ENCODE measurements at regions not wholly inside any gene's neighbourhood (a gene's known extent, or its start where the extent isn't known, plus 50 kb on each side); places are given as distances from the start of the nearest gene placed in this dataset.
A peak's percentile ranks its signal among the peaks of the same experiment; 100 is the strongest.

DNA sequence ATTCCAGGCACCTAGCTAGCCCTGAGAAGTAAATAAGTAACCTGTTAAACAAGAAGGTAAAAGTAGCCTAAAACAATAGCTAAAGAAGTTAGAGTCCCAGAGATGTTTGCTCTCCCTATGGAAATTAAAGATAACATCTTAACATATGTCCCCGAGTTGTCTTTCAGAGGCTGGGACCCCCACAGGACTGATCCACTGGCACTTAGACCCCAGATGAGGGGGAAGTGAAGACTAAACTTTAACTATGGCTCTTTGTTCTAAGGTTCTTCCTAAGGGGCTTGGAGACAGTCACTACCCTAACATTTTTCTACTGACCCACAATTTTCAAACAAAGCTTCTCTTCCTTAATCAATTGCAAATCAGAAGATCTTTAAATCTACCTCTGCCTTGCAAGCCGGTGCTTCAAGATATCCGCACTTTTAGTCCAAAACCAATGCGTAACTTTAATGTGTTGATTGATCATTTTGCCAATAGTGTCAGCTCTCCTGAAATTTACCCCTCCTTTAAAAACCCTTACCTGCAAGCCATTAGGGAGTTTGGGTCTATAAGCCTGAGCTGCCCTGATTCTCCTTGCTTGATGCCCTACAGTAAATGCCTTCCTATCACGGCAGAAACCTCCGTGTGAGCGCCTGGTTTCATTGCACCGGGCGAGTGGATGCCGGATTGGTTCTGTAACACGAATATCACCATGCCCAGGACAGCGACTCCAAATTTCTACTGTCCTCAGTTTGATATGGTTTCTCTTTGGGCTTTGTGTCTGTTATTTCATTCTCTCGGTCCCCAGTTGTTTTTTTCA, 404.4 kb downstream of the SIPA1L2 start:
- Histone ChIP-seq H3K9me3 (ENCODE audit: low read length) (no peaks in the 10 kb centered on the region), H3K4me1 (ENCODE audit: insufficient read depth, low read length) (peaks cover 21% of the 10 kb centered on the region), H3K4me3 (ENCODE audit: low read length) (no peak overlapping the region), H3K36me3 (ENCODE audit: insufficient read depth, low read length) (no peaks in the 10 kb centered on the region), H3K27me3 (ENCODE audit: insufficient read depth, low read length, poor library complexity, severe bottlenecking) (no peaks in the 10 kb centered on the region), H3K27ac (ENCODE audit: low read depth, low read length) (no peak overlapping the region)
- no peaks in the 10 kb centered on the region for H3K9me3 Mint-ChIP-seq
- no peak for DNase-seq
- peak overlapping the region in 7 of 8 donors; percentile 18 to 84 (median 72) for H3K27ac Mint-ChIP-seq
- ChIA-PET CTCF (no interaction called here), POLR2A (interaction anchor here (0.6 kb wide), 1 partner anchor 173 kb away, joined by 3 read pairs; no protein-coding TSS in a partner anchor)
- peaks cover 24 to 46% (median 43%) of the 10 kb centered on the region in 3 donors for H3K4me1 Mint-ChIP-seq
- H3K27me3 Mint-ChIP-seq = peaks cover 0 to 1% of the 10 kb centered on the region in 2 donors
- H3K4me3 Mint-ChIP-seq = peak overlapping the region in 5 of 7 donors; percentile 12 to 70 (median 56)
- no peaks in the 10 kb centered on the region for H3K36me3 Mint-ChIP-seq

DNA sequence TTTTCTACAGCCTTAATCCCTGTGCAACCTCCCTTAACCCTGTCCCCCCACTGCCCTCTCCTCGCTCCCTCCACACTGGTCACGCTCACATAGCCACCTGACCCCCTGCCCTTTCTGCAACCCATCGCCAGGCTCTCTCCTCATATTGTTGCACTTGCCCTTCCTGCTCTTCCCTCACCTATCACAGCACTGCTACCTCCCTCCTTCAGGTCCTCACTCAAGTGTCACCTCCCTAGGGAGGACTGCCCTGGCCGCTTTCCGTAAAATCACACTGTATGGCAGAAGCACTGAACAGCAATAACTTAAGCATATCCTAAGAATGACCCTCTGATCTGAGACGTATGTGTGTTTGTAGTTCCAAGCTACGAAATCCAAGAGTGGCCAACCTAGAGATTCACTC, 406.0 kb downstream of the SIPA1L2 start:
- H3K36me3 Mint-ChIP-seq = no peaks in the 10 kb centered on the region
- Histone ChIP-seq H3K9me3 (ENCODE audit: low read length) (no peaks in the 10 kb centered on the region), H3K36me3 (ENCODE audit: insufficient read depth, low read length) (no peaks in the 10 kb centered on the region), H3K4me3 (ENCODE audit: low read length) (no peak overlapping the region), H3K27me3 (ENCODE audit: insufficient read depth, low read length, poor library complexity, severe bottlenecking) (no peaks in the 10 kb centered on the region), H3K27ac (ENCODE audit: low read depth, low read length) (no peak overlapping the region), H3K4me1 (ENCODE audit: insufficient read depth, low read length) (peaks cover 21% of the 10 kb centered on the region)
- no peaks in the 10 kb centered on the region for H3K9me3 Mint-ChIP-seq
- H3K4me3 Mint-ChIP-seq = no peak overlapping the region
- no peak for DNase-seq
- H3K27ac Mint-ChIP-seq = peak overlapping the region in 3 of 8 donors; percentile 0 to 76 (median 38)
- ChIA-PET POLR2A (no interaction called here), CTCF (no interaction called here)
- H3K4me1 Mint-ChIP-seq = peaks cover 24 to 46% (median 43%) of the 10 kb centered on the region in 3 donors
- peaks cover 0 to 1% of the 10 kb centered on the region in 2 donors for H3K27me3 Mint-ChIP-seq

DNA sequence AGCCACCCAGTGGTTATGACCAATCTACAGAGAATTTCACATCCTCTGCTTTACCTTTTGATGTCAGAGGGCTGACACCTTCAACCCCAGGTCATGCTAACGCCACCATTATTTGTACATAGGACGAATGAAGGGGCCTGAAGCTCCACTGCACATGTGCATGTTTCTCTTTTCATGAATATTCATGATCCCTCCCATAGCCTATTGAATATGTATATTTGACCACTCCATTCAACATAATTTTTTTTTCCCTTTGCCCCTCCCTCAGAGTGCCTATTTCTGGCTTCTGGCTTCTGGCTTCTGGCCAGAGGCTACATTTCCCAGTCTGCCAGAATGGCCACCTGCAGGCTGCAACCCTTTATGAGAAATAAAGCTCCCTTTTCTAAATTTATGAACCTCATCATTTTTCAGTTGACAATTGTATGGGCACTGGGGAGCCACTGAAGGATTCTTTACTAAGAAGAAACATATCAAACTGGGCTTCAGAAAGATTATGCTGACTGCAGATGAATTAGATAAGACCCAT, 406.7 kb downstream of the SIPA1L2 start:
- H3K36me3 ChIP-seq (ENCODE audit: insufficient read depth, low read length) = no peaks in the 10 kb centered on the region
- no peak for DNase-seq
- no peaks in the 10 kb centered on the region for H3K27me3 ChIP-seq (ENCODE audit: insufficient read depth, low read length, poor library complexity, severe bottlenecking)
- ChIA-PET POLR2A (no interaction called here), CTCF (no interaction called here)
- H3K4me3 ChIP-seq (ENCODE audit: low read length) = no peak overlapping the region
- H3K27ac ChIP-seq (ENCODE audit: low read depth, low read length) = no peak overlapping the region
- H3K9me3 ChIP-seq (ENCODE audit: low read length) = no peaks in the 10 kb centered on the region
- Mint-ChIP-seq H3K4me3 (no peak overlapping the region), H3K36me3 (no peaks in the 10 kb centered on the region), H3K27ac (peak overlapping the region in 4 of 8 donors; percentile 14 to 77 (median 62)), H3K27me3 (peaks cover 0 to 1% of the 10 kb centered on the region in 2 donors), H3K4me1 (peaks cover 24 to 46% (median 43%) of the 10 kb centered on the region in 3 donors), H3K9me3 (no peaks in the 10 kb centered on the region)
- peaks cover 21% of the 10 kb centered on the region for H3K4me1 ChIP-seq (ENCODE audit: insufficient read depth, low read length)

DNA sequence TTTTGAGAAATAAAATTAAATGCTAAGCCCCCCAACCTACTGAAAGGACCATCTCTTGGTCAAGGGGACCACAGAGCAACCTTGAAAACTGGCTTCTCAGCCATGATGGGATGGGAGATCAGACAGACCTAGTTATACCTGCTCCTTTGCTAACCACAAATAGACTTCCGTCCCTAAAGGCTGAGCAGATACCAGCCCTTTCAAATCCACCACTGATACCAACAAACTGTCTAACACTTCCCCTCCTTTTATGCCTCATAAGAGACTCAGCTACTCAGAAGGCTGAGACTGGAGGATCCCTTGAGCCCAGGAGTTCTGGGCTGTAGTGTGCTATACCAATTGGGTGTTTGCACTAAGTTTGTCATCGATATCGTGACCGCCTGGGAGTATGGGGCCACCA, 407.3 kb downstream of the SIPA1L2 start:
- H3K4me1 ChIP-seq (ENCODE audit: insufficient read depth, low read length) = peaks cover 20% of the 10 kb centered on the region
- H3K27me3 ChIP-seq (ENCODE audit: insufficient read depth, low read length, poor library complexity, severe bottlenecking) = no peaks in the 10 kb centered on the region
- Mint-ChIP-seq H3K27ac (peak overlapping the region in 3 of 8 donors; percentile 3 to 63 (median 4)), H3K9me3 (no peaks in the 10 kb centered on the region), H3K4me1 (peaks cover 22 to 43% (median 41%) of the 10 kb centered on the region in 3 donors), H3K27me3 (peaks cover 0 to 1% of the 10 kb centered on the region in 2 donors), H3K4me3 (no peak overlapping the region), H3K36me3 (no peaks in the 10 kb centered on the region)
- no peak for DNase-seq
- no peaks in the 10 kb centered on the region for H3K36me3 ChIP-seq (ENCODE audit: insufficient read depth, low read length)
- ChIA-PET CTCF (no interaction called here), POLR2A (no interaction called here)
- no peak overlapping the region for H3K27ac ChIP-seq (ENCODE audit: low read depth, low read length)
- H3K4me3 ChIP-seq (ENCODE audit: low read length) = no peak overlapping the region
- H3K9me3 ChIP-seq (ENCODE audit: low read length) = no peaks in the 10 kb centered on the region

DNA sequence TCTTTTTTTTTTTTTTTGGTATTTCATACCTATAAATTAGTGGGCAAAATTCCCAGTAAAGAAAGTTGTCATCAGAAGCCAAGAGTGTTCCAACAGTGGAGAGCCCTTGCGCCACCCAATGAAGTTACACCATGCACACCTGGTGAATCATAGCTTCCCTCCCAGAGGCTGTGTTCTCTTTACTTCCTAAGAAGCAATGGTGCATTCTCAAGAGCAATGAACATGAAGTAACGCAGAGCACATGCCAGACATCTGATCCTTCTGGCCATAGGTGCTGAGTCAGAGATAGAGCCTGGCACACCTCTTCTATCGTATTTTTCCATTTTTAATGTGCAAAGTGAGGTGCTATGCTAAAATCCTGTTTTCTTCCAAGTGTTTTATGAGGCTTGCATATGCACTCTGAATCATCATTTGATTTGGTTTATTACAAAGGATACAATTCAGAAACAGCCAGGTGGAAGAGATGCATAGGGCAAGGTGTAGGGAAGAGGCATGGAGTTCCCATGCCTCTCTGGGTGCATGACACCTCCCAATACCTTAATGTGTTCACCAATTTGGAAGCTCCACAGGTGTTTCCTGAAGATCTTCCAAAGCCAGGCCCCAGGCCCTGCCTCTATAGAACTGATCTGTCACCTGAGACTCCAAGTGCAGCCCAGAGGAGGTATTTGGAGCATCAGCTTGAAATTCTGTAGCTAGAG, 408.0 kb downstream of the SIPA1L2 start:
- ChIA-PET CTCF (no interaction called here), POLR2A (interaction anchor here (0.7 kb wide), 1 partner anchor 130 kb away, joined by 4 read pairs; no protein-coding TSS in a partner anchor)
- no peaks in the 10 kb centered on the region for H3K27me3 ChIP-seq (ENCODE audit: insufficient read depth, low read length, poor library complexity, severe bottlenecking)
- H3K4me3 ChIP-seq (ENCODE audit: low read length) = no peak overlapping the region
- no peak overlapping the region for H3K4me3 Mint-ChIP-seq
- H3K27me3 Mint-ChIP-seq = peaks cover 0 to 1% of the 10 kb centered on the region in 2 donors
- no peaks in the 10 kb centered on the region for H3K9me3 ChIP-seq (ENCODE audit: low read length)
- H3K9me3 Mint-ChIP-seq = no peaks in the 10 kb centered on the region
- H3K36me3 ChIP-seq (ENCODE audit: insufficient read depth, low read length) = no peaks in the 10 kb centered on the region
- no peak for DNase-seq
- H3K4me1 Mint-ChIP-seq = peaks cover 17 to 36% (median 34%) of the 10 kb centered on the region in 3 donors
- H3K27ac Mint-ChIP-seq = peak overlapping the region in 2 of 8 donors; percentile 42 to 63
- peaks cover 13% of the 10 kb centered on the region for H3K4me1 ChIP-seq (ENCODE audit: insufficient read depth, low read length)
- H3K27ac ChIP-seq (ENCODE audit: low read depth, low read length) = no peak overlapping the region
- H3K36me3 Mint-ChIP-seq = no peaks in the 10 kb centered on the region

DNA sequence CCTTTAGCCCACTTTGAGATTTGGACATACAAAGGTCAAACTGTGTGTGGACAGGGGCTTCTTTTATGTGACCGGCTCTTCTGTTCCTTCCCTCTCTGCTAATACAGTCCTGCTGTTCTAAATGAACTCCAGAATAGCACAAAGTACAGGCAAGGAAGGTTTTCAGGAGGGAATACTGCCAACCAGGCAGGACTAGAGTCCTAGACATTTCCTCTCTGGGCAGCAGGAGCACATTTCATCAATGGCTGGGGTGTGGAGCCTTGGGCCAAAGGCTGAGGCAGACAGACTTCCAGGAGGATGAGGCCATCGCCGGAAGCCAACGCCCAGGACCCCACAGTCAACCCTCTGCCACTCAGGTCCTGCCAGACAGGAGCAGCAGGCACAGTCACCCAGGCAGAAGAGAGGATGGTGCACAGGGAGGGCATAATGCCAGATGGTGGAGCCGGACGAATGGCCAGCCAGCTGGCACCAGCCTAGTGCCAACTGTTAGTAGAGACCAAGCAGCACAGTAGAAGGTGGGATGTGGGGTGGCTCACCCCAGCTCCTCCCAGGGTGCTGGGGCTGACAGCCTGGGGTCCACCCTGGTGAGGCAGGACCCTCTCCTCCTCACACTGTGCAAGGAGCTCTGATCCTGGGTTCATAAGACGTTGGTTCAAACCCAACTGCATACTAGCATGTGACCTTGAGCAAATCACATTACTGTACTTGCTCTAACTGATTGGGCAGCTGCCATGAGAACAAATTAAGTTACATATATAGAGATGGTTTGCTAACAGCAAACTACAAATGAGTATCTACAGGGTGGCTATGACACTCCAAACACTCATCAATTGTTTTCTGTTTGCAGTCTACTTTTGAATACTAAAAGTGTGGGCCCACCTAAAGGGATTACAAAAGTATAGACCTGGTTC, 410.7 kb downstream of the SIPA1L2 start:
- ChIA-PET POLR2A (no interaction called here), CTCF (no interaction called here)
- H3K27ac ChIP-seq (ENCODE audit: low read depth, low read length) = no peak overlapping the region
- no peaks in the 10 kb centered on the region for H3K36me3 ChIP-seq (ENCODE audit: insufficient read depth, low read length)
- no peaks in the 10 kb centered on the region for H3K9me3 ChIP-seq (ENCODE audit: low read length)
- Mint-ChIP-seq H3K4me3 (no peak overlapping the region), H3K4me1 (peaks cover 5 to 17% (median 14%) of the 10 kb centered on the region in 3 donors), H3K27me3 (no peaks in the 10 kb centered on the region), H3K27ac (no peak overlapping the region), H3K36me3 (no peaks in the 10 kb centered on the region), H3K9me3 (no peaks in the 10 kb centered on the region)
- no peak overlapping the region for H3K4me3 ChIP-seq (ENCODE audit: low read length)
- no peak for DNase-seq
- no peaks in the 10 kb centered on the region for H3K27me3 ChIP-seq (ENCODE audit: insufficient read depth, low read length, poor library complexity, severe bottlenecking)
- H3K4me1 ChIP-seq (ENCODE audit: insufficient read depth, low read length) = no peaks in the 10 kb centered on the region

DNA sequence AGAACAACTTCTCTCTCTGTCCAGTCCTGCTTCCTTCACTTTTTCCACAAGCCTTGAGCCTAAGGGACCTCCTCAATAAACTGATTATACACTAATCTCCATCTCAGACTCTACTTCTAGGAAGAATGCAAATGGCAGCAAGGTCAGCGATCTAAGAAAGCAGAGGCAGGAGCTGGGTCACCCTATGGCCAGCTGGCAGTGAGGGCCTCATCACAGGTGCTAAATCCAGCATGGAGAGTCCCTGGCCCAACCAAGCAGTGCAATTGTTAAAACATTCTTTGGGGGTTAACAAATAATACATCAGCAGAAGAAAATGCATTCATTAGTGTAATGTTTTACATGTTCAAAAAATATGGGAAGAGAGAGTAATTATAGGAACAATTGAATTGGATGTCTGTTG, 416.0 kb downstream of the SIPA1L2 start:
- H3K4me1 ChIP-seq (ENCODE audit: insufficient read depth, low read length) = no peaks in the 10 kb centered on the region
- Mint-ChIP-seq H3K4me1 (no peaks in the 10 kb centered on the region), H3K27ac (peak overlapping the region in 1 of 8 donors; percentile 26), H3K4me3 (no peak overlapping the region), H3K27me3 (peaks cover 0 to 3% of the 10 kb centered on the region in 2 donors), H3K9me3 (no peaks in the 10 kb centered on the region), H3K36me3 (no peaks in the 10 kb centered on the region)
- CTCF ChIA-PET = no interaction called here
- H3K27ac ChIP-seq (ENCODE audit: low read depth, low read length) = no peak overlapping the region
- no peak for DNase-seq
- H3K9me3 ChIP-seq (ENCODE audit: low read length) = no peaks in the 10 kb centered on the region
- no peak overlapping the region for H3K4me3 ChIP-seq (ENCODE audit: low read length)
- H3K27me3 ChIP-seq (ENCODE audit: insufficient read depth, low read length, poor library complexity, severe bottlenecking) = no peaks in the 10 kb centered on the region
- H3K36me3 ChIP-seq (ENCODE audit: insufficient read depth, low read length) = no peaks in the 10 kb centered on the region
- POLR2A ChIA-PET = no interaction called here

Measured in CD8-positive, alpha-beta memory T cell (primary cell).